CD14-positive monocyte (primary cell): ENCODE measurements at regions not wholly inside any gene's neighbourhood (a gene's known extent, or its start where the extent isn't known, plus 50 kb on each side); places are given as distances from the start of the nearest gene placed in this dataset.

ENCODE experiments used
- DNase-seq, 3 donors: peaks; one replicate each; pipeline ENCODE4 v3.0.0-alpha.2; 2011 to 2022
- H2AFZ ChIP-seq: 2 replicates; pipeline ENCODE4 v1.6.0; 2012; ENCODE audit warnings: mild to moderate bottlenecking, low read depth, low read length, inconsistent platforms; ENCODE audit not compliant: insufficient read depth, poor library complexity, severe bottlenecking
- H3K27ac ChIP-seq, 2 donors: 1 replicate in 1 of 2; 2 replicates in 1 of 2; pipeline ENCODE4 v1.5.1; 2012 to 2013; ENCODE audit warnings: low read length in 2 of 2, control low read depth in 1 of 2, inconsistent platforms in 1 of 2, low read depth in 1 of 2, mild to moderate bottlenecking in 1 of 2
- H3K27me3 ChIP-seq, 2 donors: one replicate each; pipeline versions ENCODE4 v1.6.0 to v1.6.1; 2011 to 2013; ENCODE audit warnings: low read length in 2 of 2; ENCODE audit not compliant: control insufficient read depth in 2 of 2, insufficient read depth in 2 of 2
- H3K36me3 ChIP-seq, 2 donors: replicated peaks in 1 of 2; 1 replicate in 1 of 2; 2 replicates in 1 of 2; pipeline versions ENCODE4 v1.5.1 to v1.6.1; 2012 to 2013; ENCODE audit warnings: low read length in 2 of 2, control low read depth in 1 of 2, inconsistent platforms in 1 of 2, mild to moderate bottlenecking in 1 of 2; ENCODE audit not compliant: insufficient read depth in 2 of 2, control insufficient read depth in 1 of 2
- H3K4me1 ChIP-seq, 2 donors: 1 replicate in 1 of 2; 2 replicates in 1 of 2; pipeline versions ENCODE4 v1.5.1 to v1.6.1; 2012 to 2013; ENCODE audit warnings: low read length in 2 of 2, control low read depth in 1 of 2, inconsistent platforms in 1 of 2, mild to moderate bottlenecking in 1 of 2, moderate library complexity in 1 of 2; ENCODE audit not compliant: insufficient read depth in 2 of 2, control insufficient read depth in 1 of 2
- H3K4me2 ChIP-seq: replicated peaks from 2 replicates; pipeline ENCODE3; 2012; ENCODE audit warnings: low read length, moderate library complexity, mild to moderate bottlenecking; ENCODE audit not compliant: poor library complexity, severe bottlenecking; ENCODE audit errors: extremely low read depth
- H3K4me3 ChIP-seq, 3 experiments: fragments of 200-600 bp in 1 of 3; sonication (generic) in 1 of 3; replicated peaks in 1 of 3; 1 replicate in 2 of 3; 2 replicates in 1 of 3; pipeline ENCODE4 v1.5.1; 2011 to 2013; ENCODE audit warnings: low read length in 3 of 3, mild to moderate bottlenecking in 3 of 3, control low read depth in 2 of 3, low read depth in 2 of 3, inconsistent platforms in 1 of 3, moderate library complexity in 1 of 3
- H3K79me2 ChIP-seq: 2 replicates; pipeline ENCODE4 v1.6.0; 2012; ENCODE audit warnings: mild to moderate bottlenecking, control low read depth, inconsistent platforms, low read length, moderate library complexity; ENCODE audit not compliant: insufficient read depth
- H3K9ac ChIP-seq: 2 replicates; pipeline ENCODE4 v1.6.0; 2017; ENCODE audit warnings: low read length, mild to moderate bottlenecking; ENCODE audit not compliant: insufficient read depth, poor library complexity, severe bottlenecking
- H3K9me3 ChIP-seq, 2 donors: replicated peaks in 1 of 2; 1 replicate in 1 of 2; 2 replicates in 1 of 2; pipeline versions ENCODE4 v1.5.1 to v1.6.1; 2012 to 2013; ENCODE audit warnings: low read length in 2 of 2, control low read depth in 1 of 2; ENCODE audit not compliant: control insufficient read depth in 1 of 2, insufficient read depth in 1 of 2
- H4K20me1 ChIP-seq: 2 replicates; pipeline ENCODE4 v1.6.0; 2012; ENCODE audit warnings: mild to moderate bottlenecking, low read length, control low read depth, moderate library complexity; ENCODE audit not compliant: insufficient read depth
- H3K27ac Mint-ChIP-seq, 7 donors: one replicate each; pipeline ENCODE4 v1.8.0; 2020; ENCODE audit warnings: mild to moderate bottlenecking in 7 of 7, mixed read lengths in 7 of 7, moderate library complexity in 6 of 7, inconsistent platforms in 2 of 7
- H3K27me3 Mint-ChIP-seq, 3 donors: one replicate each; pipeline ENCODE4 v1.8.0; 2021 to 2022; ENCODE audit warnings: low read depth in 3 of 3, mild to moderate bottlenecking in 3 of 3, mixed read lengths in 3 of 3, moderate library complexity in 3 of 3, inconsistent platforms in 1 of 3
- H3K36me3 Mint-ChIP-seq, 2 donors: one replicate each; pipeline ENCODE4 v1.8.0; 2020; ENCODE audit warnings: mixed read lengths in 2 of 2, inconsistent platforms in 1 of 2, mild to moderate bottlenecking in 1 of 2
- H3K4me1 Mint-ChIP-seq: one replicate; pipeline ENCODE4 v1.8.0; 2020; ENCODE audit warnings: mild to moderate bottlenecking, mixed read lengths
- H3K4me3 Mint-ChIP-seq, 2 donors: one replicate each; pipeline ENCODE4 v1.8.0; 2020; ENCODE audit warnings: mild to moderate bottlenecking in 2 of 2, mixed read lengths in 2 of 2, moderate library complexity in 1 of 2
- H3K9me3 Mint-ChIP-seq, 7 donors: one replicate each; pipeline ENCODE4 v1.8.0; 2020 to 2022; ENCODE audit warnings: mixed read lengths in 7 of 7, mild to moderate bottlenecking in 6 of 7, moderate library complexity in 6 of 7, inconsistent platforms in 2 of 7
- WGBS: methylation state at CpG from one replicate; pipeline ENCODE4 v1.1.5; 2013; ENCODE audit warnings: missing lambda C conversion rate; ENCODE audit not compliant: insufficient coverage; 5-methylcytosine and 5-hydroxymethylcytosine counted together
- intact Hi-C, 2 donors: fragments of 100-400 bp; cut with micrococcal nuclease; formaldehyde crosslinking; loops; one replicate each; pipeline versions ENCODE4 v1.15.0 to v1.15.1; 2023
- TF ChIP-seq, protein P1 (sequence below): fragments of 200-600 bp; IDR thresholded peaks from one replicate; pipeline ENCODE4 v1.8.0; 2022; ENCODE audit warnings: antibody characterized with exemption, mild to moderate bottlenecking

DNA sequence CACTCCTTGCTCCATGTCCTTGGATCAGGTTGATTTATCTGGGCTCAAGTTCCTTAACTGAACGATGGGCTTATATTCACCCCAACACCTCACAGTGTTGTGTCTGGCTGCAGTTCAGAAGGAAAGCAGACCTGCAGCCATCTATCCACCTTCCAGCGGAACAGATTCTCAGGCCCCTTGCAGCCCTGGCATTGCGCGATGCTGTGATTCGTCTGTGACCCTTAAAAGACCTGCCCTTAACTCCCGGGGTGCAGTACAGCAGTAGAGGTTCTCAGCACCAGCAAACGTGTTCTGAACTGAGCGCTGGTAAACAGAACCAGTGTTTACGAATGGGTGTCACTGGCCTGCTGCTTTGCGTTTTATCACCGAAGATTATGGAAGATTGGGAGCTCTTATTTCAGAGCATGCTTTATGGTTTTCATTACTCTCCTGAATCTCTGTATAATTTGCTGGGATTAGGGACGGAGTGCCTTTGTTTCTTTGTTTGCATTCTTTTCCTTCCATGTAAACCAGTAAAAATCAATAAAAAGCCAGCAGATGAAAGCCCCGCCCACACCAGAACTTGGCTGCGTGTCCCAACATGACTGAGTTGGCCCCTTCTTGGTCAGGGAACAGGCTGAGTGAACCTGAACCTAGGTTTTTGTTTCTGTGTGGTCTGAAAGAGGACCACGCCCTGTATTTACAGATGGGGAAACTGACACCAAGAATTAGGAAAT, 286.7 kb upstream of the CRY1 start:
- 90% methylated on average over 8 of the region's 15 CpGs for WGBS

DNA sequence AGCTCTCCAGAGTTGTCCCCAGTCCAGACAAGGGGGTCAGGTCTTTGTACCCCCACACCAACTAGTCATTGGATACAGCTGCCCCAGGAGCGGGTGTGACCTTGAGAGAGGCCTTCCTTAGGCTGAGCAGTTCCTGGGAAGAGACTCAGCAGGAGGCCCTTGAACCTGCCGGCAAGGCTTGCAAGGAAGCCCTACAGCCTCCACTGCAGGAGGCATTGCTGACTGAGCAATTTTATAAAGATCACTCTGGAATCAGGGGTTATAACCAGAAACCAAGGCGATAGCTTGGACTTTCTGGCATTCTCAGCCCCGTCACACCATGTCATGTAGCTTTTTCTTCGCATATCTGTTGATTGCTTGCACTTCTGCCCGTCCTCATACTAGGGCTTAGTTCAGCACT, 291.3 kb upstream of the CRY1 start:
- Histone ChIP-seq H4K20me1 (no peaks in the 10 kb centered on the region), H3K4me1 (peaks cover 6 to 8% of the 10 kb centered on the region in 2 donors), H3K4me3 (no peak overlapping the region), H2AFZ (no peak overlapping the region), H3K36me3 (no peaks in the 10 kb centered on the region), H3K4me2 (no peak overlapping the region), H3K27ac (no peak overlapping the region), H3K27me3 (no peaks in the 10 kb centered on the region), H3K9me3 (peaks cover 0 to 5% of the 10 kb centered on the region in 2 donors), H3K79me2 (no peaks in the 10 kb centered on the region), H3K9ac (no peak overlapping the region)
- 92% methylated on average over 6 of the region's 6 CpGs for WGBS
- H3K4me1 Mint-ChIP-seq = peaks cover 18% of the 10 kb centered on the region
- peaks cover 0 to 5% (median 3%) of the 10 kb centered on the region in 3 donors for H3K27me3 Mint-ChIP-seq
- peaks cover 0 to 5% (median 2%) of the 10 kb centered on the region in 7 donors for H3K9me3 Mint-ChIP-seq
- TF ChIP-seq, protein P1, sequence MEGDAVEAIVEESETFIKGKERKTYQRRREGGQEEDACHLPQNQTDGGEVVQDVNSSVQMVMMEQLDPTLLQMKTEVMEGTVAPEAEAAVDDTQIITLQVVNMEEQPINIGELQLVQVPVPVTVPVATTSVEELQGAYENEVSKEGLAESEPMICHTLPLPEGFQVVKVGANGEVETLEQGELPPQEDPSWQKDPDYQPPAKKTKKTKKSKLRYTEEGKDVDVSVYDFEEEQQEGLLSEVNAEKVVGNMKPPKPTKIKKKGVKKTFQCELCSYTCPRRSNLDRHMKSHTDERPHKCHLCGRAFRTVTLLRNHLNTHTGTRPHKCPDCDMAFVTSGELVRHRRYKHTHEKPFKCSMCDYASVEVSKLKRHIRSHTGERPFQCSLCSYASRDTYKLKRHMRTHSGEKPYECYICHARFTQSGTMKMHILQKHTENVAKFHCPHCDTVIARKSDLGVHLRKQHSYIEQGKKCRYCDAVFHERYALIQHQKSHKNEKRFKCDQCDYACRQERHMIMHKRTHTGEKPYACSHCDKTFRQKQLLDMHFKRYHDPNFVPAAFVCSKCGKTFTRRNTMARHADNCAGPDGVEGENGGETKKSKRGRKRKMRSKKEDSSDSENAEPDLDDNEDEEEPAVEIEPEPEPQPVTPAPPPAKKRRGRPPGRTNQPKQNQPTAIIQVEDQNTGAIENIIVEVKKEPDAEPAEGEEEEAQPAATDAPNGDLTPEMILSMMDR = no peak
- DNase-seq = no peak
- no peak overlapping the region for H3K27ac Mint-ChIP-seq
- no peaks in the 10 kb centered on the region for H3K36me3 Mint-ChIP-seq
- no peak overlapping the region for H3K4me3 Mint-ChIP-seq
- intact Hi-C loops = no loop called here

More for the DNA sequence above, 286.7 kb upstream of the CRY1 start:
- no peaks in the 10 kb centered on the region for H3K9me3 ChIP-seq
- H3K4me1 Mint-ChIP-seq = no peaks in the 10 kb centered on the region
- no peak overlapping the region for H3K4me2 ChIP-seq
- intact Hi-C loops = no loop called here
- TF ChIP-seq, protein P1 = no peak
- no peak for DNase-seq
- H3K79me2 ChIP-seq = no peaks in the 10 kb centered on the region
- no peaks in the 10 kb centered on the region for H3K36me3 ChIP-seq
- no peaks in the 10 kb centered on the region for H4K20me1 ChIP-seq
- no peaks in the 10 kb centered on the region for H3K9me3 Mint-ChIP-seq
- H3K4me1 ChIP-seq = no peaks in the 10 kb centered on the region
- H3K27me3 ChIP-seq = no peaks in the 10 kb centered on the region
- no peak overlapping the region for H3K4me3 Mint-ChIP-seq
- no peak overlapping the region for H3K9ac ChIP-seq
- no peak overlapping the region for H3K27ac ChIP-seq
- no peak overlapping the region for H3K27ac Mint-ChIP-seq
- peaks cover 0 to 3% (median 0%) of the 10 kb centered on the region in 3 donors for H3K27me3 Mint-ChIP-seq
- H2AFZ ChIP-seq = no peak overlapping the region
- H3K4me3 ChIP-seq = no peak overlapping the region
- H3K36me3 Mint-ChIP-seq = peaks cover 0 to 2% of the 10 kb centered on the region in 2 donors
